HUES6 (cell line): ENCODE measurements at regions not wholly inside any gene's neighbourhood (a gene's known extent, or its start where the extent isn't known, plus 50 kb on each side); places are given as distances from the start of the nearest gene placed in this dataset.

ENCODE experiments used
- H3K27ac ChIP-seq: 2 replicates; pipeline ENCODE4 v1.7.0; 2013; ENCODE audit warnings: low read depth, mild to moderate bottlenecking, low read length, inconsistent platforms
- H3K27me3 ChIP-seq: 2 replicates; pipeline ENCODE4 v1.6.1; 2013; ENCODE audit warnings: low read length; ENCODE audit not compliant: control insufficient read depth, insufficient read depth
- H3K36me3 ChIP-seq: 2 replicates; pipeline ENCODE4 v1.6.1; 2013; ENCODE audit warnings: low read length; ENCODE audit not compliant: control insufficient read depth, insufficient read depth
- H3K4me1 ChIP-seq: 2 replicates; pipeline ENCODE4 v1.6.1; 2013; ENCODE audit warnings: low read length; ENCODE audit not compliant: control insufficient read depth, insufficient read depth
- H3K4me3 ChIP-seq: 2 replicates; pipeline ENCODE4 v1.5.1; 2013; ENCODE audit warnings: low read depth, low read length
- H3K9ac ChIP-seq: one replicate; pipeline ENCODE4 v1.6.1; 2013; ENCODE audit warnings: mild to moderate bottlenecking, low read length
- H3K9me3 ChIP-seq: 2 replicates; pipeline ENCODE4 v1.6.1; 2013; ENCODE audit warnings: low read depth, low read length; ENCODE audit not compliant: control insufficient read depth, insufficient read depth

DNA sequence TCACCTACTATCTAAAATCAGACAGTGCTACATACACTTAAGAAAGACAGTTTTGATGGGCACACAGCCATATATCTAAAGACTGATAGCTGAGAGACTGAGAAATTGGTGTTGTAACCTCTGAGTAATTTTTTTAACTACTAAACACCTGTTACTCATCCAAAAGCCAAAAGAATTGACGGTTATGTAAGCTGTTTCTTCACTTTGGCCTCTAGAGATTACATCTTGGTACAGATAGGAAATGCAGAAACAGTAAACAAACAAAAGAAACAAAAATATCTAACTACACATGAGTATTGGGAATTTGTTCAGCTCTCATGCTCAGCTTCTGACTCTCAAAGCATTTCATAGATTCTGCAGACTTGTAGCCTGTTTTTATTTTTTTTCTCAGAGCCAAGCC, 152.1 kb upstream of the GAS1 start:
- Histone ChIP-seq H3K27me3 (no peaks in the 10 kb centered on the region), H3K9ac (no peak overlapping the region), H3K9me3 (no peaks in the 10 kb centered on the region), H3K4me3 (no peak overlapping the region), H3K27ac (no peak overlapping the region), H3K4me1 (no peaks in the 10 kb centered on the region), H3K36me3 (no peaks in the 10 kb centered on the region)

- H3K27me3 ChIP-seq = no peaks in the 10 kb centered on the region
- H3K36me3 ChIP-seq = no peaks in the 10 kb centered on the region
- H3K27ac ChIP-seq = no peak overlapping the region
- H3K4me1 ChIP-seq = no peaks in the 10 kb centered on the region
- H3K9ac ChIP-seq = no peak overlapping the region
- no peak overlapping the region for H3K4me3 ChIP-seq
- H3K9me3 ChIP-seq = no peaks in the 10 kb centered on the region
Observed at GRCh38 chr9:87100001-87100400, 152.7 kb upstream of the GAS1 start.

GRCh38 chr9:87102126-87102525, 154.8 kb upstream of the GAS1 start:
- no peaks in the 10 kb centered on the region for H3K27me3 ChIP-seq
- H3K4me1 ChIP-seq = no peaks in the 10 kb centered on the region
- H3K9ac ChIP-seq = no peak overlapping the region
- H3K36me3 ChIP-seq = no peaks in the 10 kb centered on the region
- H3K27ac ChIP-seq = no peak overlapping the region
- no peak overlapping the region for H3K4me3 ChIP-seq
- H3K9me3 ChIP-seq = no peaks in the 10 kb centered on the region

- no peaks in the 10 kb centered on the region for H3K27me3 ChIP-seq
- no peak overlapping the region for H3K27ac ChIP-seq
Observed at GRCh38 chr9:87107072-87107471, 159.8 kb upstream of the GAS1 start.

GRCh38 chr9:87108661-87109060, 161.4 kb upstream of the GAS1 start:
- Histone ChIP-seq H3K27me3 (no peaks in the 10 kb centered on the region), H3K27ac (no peak overlapping the region), H3K9ac (no peak overlapping the region), H3K36me3 (no peaks in the 10 kb centered on the region), H3K9me3 (peaks cover 9% of the 10 kb centered on the region), H3K4me3 (no peak overlapping the region), H3K4me1 (no peaks in the 10 kb centered on the region)

More at GRCh38 chr9:87107072-87107471, 159.8 kb upstream of the GAS1 start:
- Histone ChIP-seq H3K36me3 (no peaks in the 10 kb centered on the region), H3K9ac (no peak overlapping the region), H3K4me1 (no peaks in the 10 kb centered on the region), H3K9me3 (peaks cover 9% of the 10 kb centered on the region), H3K4me3 (no peak overlapping the region)

GRCh38 chr9:87109231-87109631, 161.9 kb upstream of the GAS1 start:
- Histone ChIP-seq H3K36me3 (no peaks in the 10 kb centered on the region), H3K9ac (no peak overlapping the region), H3K4me3 (no peak overlapping the region), H3K9me3 (peaks cover 9% of the 10 kb centered on the region), H3K27ac (no peak overlapping the region), H3K27me3 (no peaks in the 10 kb centered on the region), H3K4me1 (no peaks in the 10 kb centered on the region)

DNA sequence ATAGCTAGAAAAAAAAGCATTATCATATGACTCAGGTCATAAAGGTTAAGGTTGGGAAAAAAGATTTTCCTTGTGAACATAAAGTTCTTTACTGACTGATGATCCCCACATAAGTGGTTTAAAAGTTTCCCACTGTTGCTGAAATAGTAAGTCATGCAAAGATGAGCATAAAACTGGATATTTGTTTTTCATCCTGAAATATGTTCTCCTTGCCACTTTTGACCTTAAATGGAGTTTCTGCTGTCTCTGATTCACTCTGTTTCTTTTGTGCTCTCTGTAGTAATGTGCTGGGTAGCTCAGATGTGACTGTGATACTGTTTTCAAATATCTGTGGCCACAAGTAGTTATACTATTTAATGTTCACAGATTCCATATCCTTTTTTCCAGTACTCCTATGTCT, 162.5 kb upstream of the GAS1 start:
- no peaks in the 10 kb centered on the region for H3K36me3 ChIP-seq
- no peaks in the 10 kb centered on the region for H3K27me3 ChIP-seq
- no peaks in the 10 kb centered on the region for H3K4me1 ChIP-seq
- H3K4me3 ChIP-seq = no peak overlapping the region
- no peak overlapping the region for H3K27ac ChIP-seq
- H3K9ac ChIP-seq = no peak overlapping the region
- H3K9me3 ChIP-seq = peaks cover 9% of the 10 kb centered on the region

DNA sequence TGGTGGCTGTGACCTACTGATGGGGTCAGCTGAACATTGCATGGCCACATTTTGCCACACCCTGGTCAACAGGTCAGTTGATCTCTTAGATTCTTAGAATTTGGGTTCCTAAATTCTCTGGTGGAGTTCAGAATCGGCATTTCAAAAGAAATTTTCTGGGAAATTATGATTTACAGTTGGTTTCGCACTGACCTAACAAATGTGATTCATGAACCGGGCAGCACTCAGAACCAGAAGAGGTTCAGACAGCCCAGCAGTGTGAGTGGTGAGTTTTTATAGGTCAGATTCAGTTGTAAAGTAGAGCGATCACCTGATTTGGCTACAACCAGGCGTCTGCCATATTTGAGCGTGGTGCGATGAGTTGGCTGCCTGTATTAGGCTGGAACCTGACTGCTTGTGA, 163.7 kb upstream of the GAS1 start:
- no peaks in the 10 kb centered on the region for H3K36me3 ChIP-seq
- no peak overlapping the region for H3K4me3 ChIP-seq
- H3K9me3 ChIP-seq = peaks cover 9% of the 10 kb centered on the region
- H3K9ac ChIP-seq = no peak overlapping the region
- no peaks in the 10 kb centered on the region for H3K27me3 ChIP-seq
- H3K4me1 ChIP-seq = no peaks in the 10 kb centered on the region
- no peak overlapping the region for H3K27ac ChIP-seq

DNA sequence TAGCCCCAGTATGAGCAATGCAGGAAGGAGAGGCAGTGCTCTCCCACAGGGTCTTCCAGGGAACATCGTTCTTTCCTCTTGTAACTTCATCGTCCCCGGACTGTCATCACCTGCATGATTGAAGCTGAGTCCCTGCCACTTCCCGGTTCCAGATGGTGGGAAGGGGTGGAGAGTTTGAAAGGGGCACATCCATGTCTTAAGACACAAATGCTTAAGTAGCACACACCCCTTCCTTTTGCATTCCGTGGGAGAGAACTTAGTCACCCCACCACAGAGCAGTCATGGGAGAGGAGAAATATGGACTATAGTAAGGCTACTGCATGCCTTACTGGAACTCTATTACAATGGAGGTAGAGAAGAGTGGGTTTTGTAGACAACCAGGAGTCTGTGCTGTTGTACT, 165.3 kb upstream of the GAS1 start:
- Histone ChIP-seq H3K4me1 (no peaks in the 10 kb centered on the region), H3K27ac (no peak overlapping the region), H3K9ac (no peak overlapping the region), H3K4me3 (no peak overlapping the region), H3K36me3 (no peaks in the 10 kb centered on the region), H3K9me3 (peaks cover 9% of the 10 kb centered on the region), H3K27me3 (no peaks in the 10 kb centered on the region)

DNA sequence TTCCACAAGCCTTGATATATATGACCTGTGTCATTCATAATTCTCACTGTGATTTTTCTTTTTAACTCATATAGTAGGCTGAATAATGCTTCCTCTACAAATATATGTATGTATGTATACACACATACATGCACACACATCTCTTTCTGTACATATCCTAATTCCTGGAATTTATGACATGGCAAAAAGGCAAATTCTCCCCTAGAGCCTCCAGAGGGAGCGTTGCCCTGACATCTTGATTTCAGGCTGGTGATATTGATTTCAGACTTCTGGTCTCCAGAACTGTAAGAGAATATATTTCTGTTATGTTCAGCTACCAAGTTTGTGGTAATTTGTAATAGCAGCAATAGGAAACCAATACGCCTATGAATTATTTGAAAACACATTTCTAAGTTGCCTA, 166.6 kb upstream of the GAS1 start:
- H3K4me3 ChIP-seq = no peak overlapping the region
- peaks cover 9% of the 10 kb centered on the region for H3K9me3 ChIP-seq
- no peak overlapping the region for H3K9ac ChIP-seq
- no peaks in the 10 kb centered on the region for H3K4me1 ChIP-seq
- no peak overlapping the region for H3K27ac ChIP-seq
- no peaks in the 10 kb centered on the region for H3K36me3 ChIP-seq
- no peaks in the 10 kb centered on the region for H3K27me3 ChIP-seq

GRCh38 chr9:87115785-87116184, 168.5 kb upstream of the GAS1 start:
- Histone ChIP-seq H3K4me3 (no peak overlapping the region), H3K27me3 (no peaks in the 10 kb centered on the region), H3K9me3 (peaks cover 6% of the 10 kb centered on the region), H3K36me3 (no peaks in the 10 kb centered on the region), H3K9ac (no peak overlapping the region), H3K27ac (no peak overlapping the region), H3K4me1 (no peaks in the 10 kb centered on the region)

DNA sequence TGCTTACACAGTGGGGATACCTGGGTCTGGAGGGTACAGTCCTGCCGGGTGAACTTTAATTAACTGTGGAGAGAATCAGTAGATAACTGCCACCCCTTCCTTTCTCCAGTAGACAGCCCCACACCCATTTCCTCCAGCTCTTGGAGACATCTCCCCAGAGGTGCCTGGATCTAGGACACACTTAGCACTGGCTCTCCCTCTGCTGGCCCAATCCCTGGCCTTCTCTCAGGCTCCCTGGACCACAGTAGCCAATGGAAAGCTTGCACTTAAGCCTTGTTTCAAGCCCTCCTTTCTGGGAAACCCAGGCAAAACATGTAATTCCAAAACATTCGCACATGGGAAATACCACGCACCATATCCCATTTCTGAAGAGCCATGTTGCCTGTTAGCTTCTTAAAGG, 169.2 kb upstream of the GAS1 start:
- H3K9ac ChIP-seq = no peak overlapping the region
- H3K9me3 ChIP-seq = no peaks in the 10 kb centered on the region
- no peak overlapping the region for H3K4me3 ChIP-seq
- H3K27ac ChIP-seq = no peak overlapping the region
- no peaks in the 10 kb centered on the region for H3K36me3 ChIP-seq
- H3K27me3 ChIP-seq = no peaks in the 10 kb centered on the region
- no peaks in the 10 kb centered on the region for H3K4me1 ChIP-seq
